ENCODE measurements at regions not wholly inside any gene's neighbourhood (a gene's known extent, or its start where the extent isn't known, plus 50 kb on each side); places are given as distances from the start of the nearest gene placed in this dataset.

DNA sequence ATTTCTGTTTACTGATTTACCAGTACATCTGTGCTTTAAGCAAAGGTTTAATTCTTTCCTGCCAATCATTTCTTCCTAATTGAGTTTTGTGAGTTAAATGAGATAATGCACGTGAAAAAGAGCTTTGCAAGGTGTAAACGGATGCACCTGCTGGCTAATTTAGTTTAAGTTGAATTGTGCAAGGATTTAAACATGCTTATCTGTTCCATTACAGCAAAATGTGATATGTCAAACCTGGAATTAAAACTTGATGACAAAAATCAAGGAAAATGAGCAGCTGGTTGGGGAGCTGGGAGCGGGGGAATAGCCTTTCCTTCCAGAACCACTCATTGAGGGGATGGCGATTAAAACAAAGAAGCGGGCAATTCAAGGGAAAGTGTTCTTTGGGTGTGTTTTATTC, 155.0 kb upstream of the CTTNBP2 start:
- DNase-seq, result no peak

DNA sequence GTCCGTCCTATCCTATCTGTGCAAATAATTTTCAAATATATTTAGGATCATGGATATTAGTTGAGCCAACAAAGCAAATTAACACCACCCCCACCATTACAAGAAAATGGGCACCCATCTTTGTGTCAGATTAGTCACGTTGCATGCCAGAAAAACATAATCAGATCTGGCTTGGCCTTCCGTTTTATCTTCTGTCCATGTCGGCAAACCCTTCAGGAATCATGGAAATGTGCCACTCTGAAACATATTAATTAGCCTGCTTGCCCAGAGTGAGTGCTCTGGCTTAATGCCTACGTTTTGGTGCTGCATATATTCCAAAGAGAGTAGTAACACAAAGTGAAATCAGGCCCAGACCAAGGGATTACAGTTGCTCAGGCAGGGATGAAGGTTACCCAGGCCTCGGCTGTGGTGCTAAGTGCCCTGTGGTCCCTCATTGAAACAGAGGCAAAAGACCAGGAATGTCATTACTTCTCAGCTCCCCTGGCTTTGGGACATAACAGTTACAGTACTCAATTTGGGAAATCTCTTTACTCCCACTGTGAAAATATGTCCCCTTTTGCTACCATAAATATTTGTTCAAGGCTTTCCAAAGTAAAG, 154.0 kb upstream of the LSM8 start:
- no peak for DNase-seq

- DNase-seq, result no peak
Measured at GRCh38 chr7:118033273-118033672, 150.7 kb upstream of the LSM8 start.

DNA sequence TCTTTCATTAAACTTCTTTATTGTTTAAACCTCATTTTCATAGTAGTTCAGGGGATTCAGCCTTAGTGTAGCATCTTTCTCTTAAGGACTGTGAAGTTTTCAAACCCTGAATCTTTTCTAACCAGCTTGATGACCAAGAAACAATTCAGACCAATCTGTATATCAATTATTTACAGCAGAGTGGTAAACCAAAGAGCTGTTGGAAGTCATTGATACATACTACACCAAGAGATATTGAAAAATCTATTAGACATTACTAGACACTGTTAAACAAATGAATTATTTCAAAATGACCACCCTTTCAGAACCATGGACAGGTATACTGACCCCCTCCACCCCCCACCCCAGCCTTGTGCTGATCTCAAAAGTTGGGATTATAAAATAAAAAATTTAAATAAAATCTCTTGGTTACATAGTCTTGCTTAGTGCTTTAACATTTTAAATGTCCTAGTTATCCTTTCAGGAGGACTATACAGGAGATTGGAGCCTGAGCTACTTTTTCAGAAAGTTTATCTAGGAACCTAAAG, 143.9 kb upstream of the LSM8 start:
- no peak for DNase-seq

GRCh38 chr7:118040562-118040961, 143.4 kb upstream of the LSM8 start:
- DNase-seq, result no peak

DNA sequence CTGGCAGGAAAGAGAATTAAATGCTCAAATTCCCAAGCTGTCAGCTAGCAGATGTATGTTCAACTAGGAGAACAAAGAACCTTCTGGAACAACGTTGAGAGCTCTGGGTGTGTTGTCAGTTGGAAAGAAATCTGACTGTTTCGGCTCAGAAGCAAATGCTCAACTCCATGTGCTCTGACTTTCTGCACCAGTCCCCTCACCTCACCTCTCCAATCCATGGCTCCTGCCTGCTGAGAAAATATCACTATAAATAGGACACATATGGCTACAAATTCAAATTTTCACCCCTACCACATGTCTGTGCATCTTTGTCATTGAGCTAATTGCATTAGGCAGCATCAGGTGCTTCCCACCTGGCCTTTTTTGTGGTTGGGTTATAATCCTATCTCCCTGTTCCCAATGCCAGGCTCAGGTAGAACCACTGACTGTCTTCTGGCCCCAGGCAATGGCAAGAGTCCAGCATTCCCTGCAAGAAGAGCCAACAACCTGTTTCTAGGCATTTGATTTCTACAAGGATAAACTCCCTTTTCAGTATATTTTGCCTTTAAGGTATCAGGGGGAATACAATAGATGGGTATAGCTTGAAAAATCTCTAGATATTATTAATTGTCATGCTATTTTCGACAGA, 142.6 kb upstream of the LSM8 start:
- no peak for DNase-seq

DNA sequence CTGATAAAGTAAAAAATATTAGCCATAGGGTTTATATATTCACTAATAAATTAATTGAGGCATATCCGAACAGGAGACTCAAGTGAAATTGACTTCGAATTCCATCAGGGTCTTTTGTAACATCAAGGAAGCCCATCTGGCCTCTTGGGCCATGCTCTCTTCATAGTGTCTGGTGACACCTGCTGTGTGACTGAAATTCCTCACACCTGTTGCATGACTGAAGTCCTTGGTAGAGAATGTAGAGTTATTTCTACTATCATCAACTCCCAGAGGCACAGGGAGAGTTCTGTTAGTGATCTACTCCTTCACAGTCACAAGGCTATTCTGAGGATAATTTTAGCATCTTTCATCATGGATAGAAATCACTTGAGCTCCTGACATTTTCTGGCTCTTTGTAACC, 138.3 kb upstream of the LSM8 start:
- no peak for DNase-seq

GRCh38 chr7:118046086-118046485, 137.9 kb upstream of the LSM8 start:
- DNase-seq, result no peak

- DNase-seq, result no peak
Measured at GRCh38 chr7:118046801-118047200, 137.2 kb upstream of the LSM8 start.

DNA sequence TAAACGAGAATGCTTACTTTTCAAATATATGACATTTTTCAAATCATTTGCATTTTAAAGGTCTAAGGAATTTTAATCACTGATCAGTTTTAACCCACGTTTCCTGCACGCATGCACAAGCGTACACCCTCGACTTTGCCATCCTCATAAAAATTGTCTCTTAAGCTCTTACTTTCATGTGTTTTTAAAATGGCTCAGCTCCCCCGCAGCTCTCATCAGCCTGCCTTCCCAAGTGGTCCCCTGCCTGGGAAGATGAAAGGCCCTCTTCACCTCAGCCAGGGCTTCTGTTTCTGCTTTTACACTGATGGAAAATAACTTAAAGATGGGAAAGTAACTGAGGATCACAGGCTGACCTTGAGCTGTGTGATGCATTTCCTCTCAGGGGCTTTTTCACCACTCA, 131.6 kb upstream of the LSM8 start:
- DNase-seq, result peak; percentile 23

DNA sequence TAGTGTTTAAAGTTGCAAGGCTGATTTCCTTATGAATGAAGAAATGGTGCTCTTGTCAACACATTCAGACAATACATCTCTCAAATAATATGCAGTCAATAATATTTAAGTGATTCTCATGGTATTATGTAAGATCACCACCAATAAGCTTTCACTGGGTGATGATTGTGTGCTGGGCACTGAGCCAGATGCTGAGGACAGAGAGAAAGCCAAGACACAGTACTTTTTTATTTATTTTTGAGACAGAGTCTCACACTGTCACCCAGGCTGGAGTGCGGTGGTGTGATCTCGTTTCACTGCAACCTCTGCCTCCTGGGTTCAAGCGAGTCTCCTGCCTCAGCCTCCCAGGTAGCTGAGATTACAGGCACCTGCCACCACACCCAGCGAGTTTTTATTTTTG, 130.6 kb upstream of the LSM8 start:
- no peak for DNase-seq

- DNase-seq, result no peak
Measured at GRCh38 chr7:118054529-118054928, 129.4 kb upstream of the LSM8 start.

- no peak for DNase-seq
Measured at GRCh38 chr7:118055647-118056046, 128.3 kb upstream of the LSM8 start.

DNA sequence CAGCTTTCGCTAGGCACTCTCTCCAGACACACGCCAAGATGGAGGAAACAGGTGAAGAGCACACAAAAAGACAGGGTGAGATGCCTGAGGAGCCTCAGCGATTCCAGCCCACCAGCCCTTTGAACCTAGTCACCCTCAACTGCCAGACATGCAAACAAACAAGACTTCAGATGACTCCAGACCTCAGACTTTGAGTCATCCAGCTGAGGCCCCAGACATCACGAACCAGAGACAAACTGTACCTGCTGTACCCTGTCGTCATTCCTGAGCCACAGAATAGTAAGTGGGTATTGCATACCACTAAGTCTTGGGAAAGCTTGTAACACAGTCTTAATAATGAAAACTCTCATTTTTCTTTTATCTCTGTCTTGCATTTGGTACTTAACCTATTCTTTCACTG, 126.6 kb upstream of the LSM8 start:
- no peak for DNase-seq

GRCh38 chr7:118059209-118059608, 124.8 kb upstream of the LSM8 start:
- no peak for DNase-seq

- DNase-seq, result no peak
Measured at GRCh38 chr7:118060692-118061091, 123.3 kb upstream of the LSM8 start.

DNA sequence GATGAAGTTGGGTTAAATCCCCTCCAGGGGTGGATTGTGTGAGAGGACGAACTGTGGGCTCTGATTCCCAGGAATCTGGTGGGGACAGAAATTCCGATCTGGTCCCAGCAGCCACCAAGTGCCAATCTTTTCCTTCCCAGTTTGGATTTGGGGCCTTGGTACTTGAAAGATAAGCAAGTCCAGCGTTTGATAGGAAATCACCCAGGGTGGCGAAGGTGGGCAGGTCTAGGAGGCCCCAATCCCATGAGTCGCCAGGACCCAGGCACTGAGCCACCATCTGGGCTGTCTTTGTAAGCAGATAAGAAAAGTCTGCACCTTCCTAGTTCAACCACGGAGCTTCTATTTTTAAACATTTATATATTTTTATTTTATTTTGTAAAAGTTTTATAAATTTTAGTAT, 122.6 kb upstream of the LSM8 start:
- DNase-seq, result no peak

- no peak for DNase-seq
Measured at GRCh38 chr7:118072893-118073674, 110.9 kb upstream of the LSM8 start.

GRCh38 chr7:118075936-118076335, 108.0 kb upstream of the LSM8 start:
- no peak for DNase-seq

DNA sequence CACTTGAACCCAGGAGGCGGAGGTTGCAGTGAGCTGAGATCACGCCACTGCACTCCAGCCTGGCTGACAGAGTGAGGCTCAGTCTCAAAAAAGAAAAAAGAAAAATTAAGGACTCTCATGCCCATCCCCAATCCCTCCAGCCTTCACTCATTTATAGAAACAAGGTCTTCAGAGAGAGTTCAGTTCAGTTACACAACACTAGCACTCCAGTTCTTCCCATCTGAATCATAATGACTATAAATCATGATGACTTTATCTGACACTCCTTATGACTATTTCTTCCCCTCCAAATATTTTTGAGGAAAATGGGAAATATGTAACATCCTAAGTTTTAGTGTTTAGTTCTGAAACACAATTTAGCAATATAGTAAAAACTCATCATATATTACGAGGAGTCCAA, 107.4 kb upstream of the LSM8 start:
- DNase-seq, result no peak

DNA sequence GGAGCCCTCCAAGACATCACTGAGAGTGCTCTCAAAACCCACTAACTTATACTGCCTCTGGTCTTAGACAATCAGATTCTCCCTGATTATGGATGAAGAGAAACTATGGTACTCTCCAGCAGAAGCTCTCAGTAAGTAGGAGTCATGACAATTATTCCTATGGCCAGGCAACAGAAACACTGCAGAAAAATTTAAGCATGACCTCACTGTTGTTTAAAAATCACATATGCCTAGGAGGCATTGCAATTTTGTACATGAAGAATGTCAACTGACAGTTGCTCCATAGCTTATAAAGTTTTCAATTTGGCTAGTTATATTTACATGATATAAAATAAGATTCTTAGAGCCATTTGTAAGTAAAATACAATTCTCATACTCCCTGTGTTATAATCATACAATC, 105.9 kb upstream of the LSM8 start:
- no peak for DNase-seq

- no peak for DNase-seq
Measured at GRCh38 chr7:118079369-118079768, 104.6 kb upstream of the LSM8 start.

DNA sequence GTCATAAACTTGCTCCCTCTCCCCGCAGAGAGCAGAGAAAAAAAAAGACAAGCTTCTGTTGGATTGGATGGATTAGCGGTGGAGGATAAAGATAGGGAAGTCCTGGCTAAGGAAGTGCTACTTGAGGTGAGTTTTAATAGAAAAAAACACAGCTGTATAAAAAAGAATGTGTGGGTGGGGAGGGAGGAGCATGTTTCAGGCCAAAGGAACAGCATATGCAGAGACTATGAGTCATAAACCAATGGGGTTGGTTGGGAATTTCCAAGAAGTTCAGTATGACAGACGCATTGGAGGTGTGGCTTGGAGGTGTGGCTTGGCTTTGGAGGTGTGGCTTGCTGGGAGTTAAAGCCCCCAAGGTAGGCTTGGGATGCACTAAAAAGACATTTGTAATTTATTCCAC, 103.0 kb upstream of the LSM8 start:
- no peak for DNase-seq

GRCh38 chr7:118082506-118082905, 101.5 kb upstream of the LSM8 start:
- no peak for DNase-seq
